OCI-LY7 (cell line): ENCODE measurements at regions not wholly inside any gene's neighbourhood (a gene's known extent, or its start where the extent isn't known, plus 50 kb on each side); places are given as distances from the start of the nearest gene placed in this dataset.

ENCODE experiments used
- BruUV-seq: library from RNA; stranded (reverse); fragments of 400-500 nt; replicated peaks from 2 replicates; lab custom pipeline; 2021; lab: Mats Ljungman, UMichigan
- CTCF ChIA-PET: fragments of 300-600 bp; sonication (Branson Sonifier 250); formaldehyde crosslinking; loops from one replicate; lab custom pipeline; 2022; ENCODE audit warnings: antibody characterized with exemption; ENCODE audit not compliant: unreplicated experiment; lab: Charles Lee
- POLR2A ChIA-PET: fragments of 300-600 bp; sonication (Branson Sonifier 250); formaldehyde crosslinking; loops from one replicate; lab custom pipeline; 2022; ENCODE audit warnings: antibody characterized with exemption; lab: Charles Lee
- DNase-seq: peaks from one replicate; pipeline ENCODE4 v3.0.0-alpha.2; 2015; ENCODE audit warnings: low spot score
- H2AFZ ChIP-seq: fragments of 200-600 bp; sonication (generic), shearing (Covaris generic); 2 replicates; pipeline ENCODE4 v1.6.1; 2014; ENCODE audit warnings: mild to moderate bottlenecking, antibody characterized with exemption, low read length, moderate library complexity
- H3K27ac ChIP-seq: fragments of 200-600 bp; sonication (generic); 2 replicates; pipeline ENCODE4 v1.5.1; 2014; ENCODE audit warnings: mixed run types, low read depth, mild to moderate bottlenecking, moderate library complexity, low read length, inconsistent platforms; ENCODE audit not compliant: poor library complexity, severe bottlenecking
- H3K36me3 ChIP-seq: fragments of 200-600 bp; sonication (generic); 2 replicates; pipeline ENCODE4 v1.6.1; 2014; ENCODE audit warnings: mild to moderate bottlenecking, antibody characterized with exemption, low read length, moderate library complexity, mixed read lengths; ENCODE audit not compliant: insufficient read depth
- H3K4me1 ChIP-seq: fragments of 200-600 bp; sonication (generic); 2 replicates; pipeline ENCODE4 v1.5.1; 2014; ENCODE audit warnings: mild to moderate bottlenecking, low read length; ENCODE audit not compliant: insufficient read depth, poor library complexity, severe bottlenecking
- H3K4me2 ChIP-seq: fragments of 200-600 bp; sonication (generic); 2 replicates; pipeline ENCODE4 v1.6.1; 2014; ENCODE audit warnings: mild to moderate bottlenecking, low read length
- H3K4me3 ChIP-seq: fragments of 200-600 bp; sonication (generic); 2 replicates; pipeline ENCODE4 v1.5.1; 2014; ENCODE audit warnings: mild to moderate bottlenecking, low read depth, low read length; ENCODE audit not compliant: poor library complexity, severe bottlenecking
- H3K79me2 ChIP-seq: fragments of 200-600 bp; sonication (generic); 2 replicates; pipeline ENCODE4 v1.6.1; 2016; ENCODE audit warnings: low read depth, mild to moderate bottlenecking, low read length, moderate library complexity, mixed read lengths; ENCODE audit not compliant: insufficient read depth
- H3K9me2 ChIP-seq: fragments of 200-600 bp; sonication (generic); 2 replicates; pipeline ENCODE4 v1.6.1; 2016; ENCODE audit warnings: mild to moderate bottlenecking, low read length, mixed read lengths; ENCODE audit not compliant: insufficient read depth
- H3K9me3 ChIP-seq: fragments of 200-600 bp; sonication (generic); 2 replicates; pipeline ENCODE4 v1.6.1; 2014; ENCODE audit warnings: mild to moderate bottlenecking, mixed run types, low read length, mixed read lengths
- H4K20me1 ChIP-seq: fragments of 200-600 bp; sonication (generic); 2 replicates; pipeline ENCODE4 v1.6.1; 2014; ENCODE audit warnings: mild to moderate bottlenecking, antibody characterized with exemption, low read length, moderate library complexity, mixed read lengths; ENCODE audit not compliant: insufficient read depth
- CTCF ChIP-seq: fragments of 200-600 bp; sonication (generic); conservative IDR thresholded peaks from 2 replicates; pipeline ENCODE4 v1.5.1; 2014; ENCODE audit warnings: mild to moderate bottlenecking, antibody characterized with exemption, low read length, moderate library complexity, mixed read lengths
- EZH2phosphoT487 ChIP-seq: fragments of 200-600 bp; sonication (generic); IDR thresholded peaks from 2 replicates; pipeline ENCODE4 v1.6.1; 2018; ENCODE audit warnings: low read depth, borderline replicate concordance, mild to moderate bottlenecking, mixed run types, antibody characterized with exemption, low read length, moderate library complexity, mixed read lengths
- intact Hi-C: fragments of 100-400 bp; cut with micrococcal nuclease; formaldehyde crosslinking; loops from one replicate; pipeline ENCODE4 v1.10.0; 2022; ENCODE audit not compliant: unreplicated experiment

GRCh38 chr16:80230328-80231120 lies 310.3 kb upstream of the DYNLRB2 start:
- Histone ChIP-seq H3K4me1 (no peaks in the 10 kb centered on the region), H3K9me2 (no peaks in the 10 kb centered on the region), H3K36me3 (no peaks in the 10 kb centered on the region), H3K79me2 (no peaks in the 10 kb centered on the region), H3K9me3 (no peaks in the 10 kb centered on the region), H3K4me3 (no peak overlapping the region), H3K27ac (no peak overlapping the region), H2AFZ (no peak overlapping the region), H3K4me2 (no peak overlapping the region), H4K20me1 (no peaks in the 10 kb centered on the region)
- no peak for TF ChIP-seq CTCF
- no peak for TF ChIP-seq EZH2phosphoT487
- no TSS peak for BruUV-seq
- DNase-seq: no peak
- intact Hi-C loops: no loop called here
- CTCF ChIA-PET: no interaction called here
- POLR2A ChIA-PET: interaction anchor here (0.7 kb wide), 2 partner anchors 349 to 957 kb away, joined by 3 read pairs; no protein-coding TSS in a partner anchor

GRCh38 chr16:80226499-80226898 lies 314.3 kb upstream of the DYNLRB2 start:
- Histone ChIP-seq H3K4me2 (no peak overlapping the region), H3K9me3 (no peaks in the 10 kb centered on the region), H3K79me2 (no peaks in the 10 kb centered on the region), H4K20me1 (no peaks in the 10 kb centered on the region), H3K4me3 (no peak overlapping the region), H3K4me1 (no peaks in the 10 kb centered on the region), H3K9me2 (no peaks in the 10 kb centered on the region), H2AFZ (no peak overlapping the region), H3K36me3 (no peaks in the 10 kb centered on the region), H3K27ac (no peak overlapping the region)
- intact Hi-C loops: no loop called here
- POLR2A ChIA-PET: no interaction called here
- TF ChIP-seq CTCF: no peak
- TF ChIP-seq EZH2phosphoT487: no peak
- CTCF ChIA-PET: no interaction called here
- no TSS peak for BruUV-seq
- no peak for DNase-seq

GRCh38 chr16:80210787-80211186 lies 330.0 kb upstream of the DYNLRB2 start:
- no peak overlapping the region for H3K4me2 ChIP-seq
- no peaks in the 10 kb centered on the region for H3K79me2 ChIP-seq
- H3K9me3 ChIP-seq: no peaks in the 10 kb centered on the region
- CTCF ChIA-PET: no interaction called here
- POLR2A ChIA-PET: no interaction called here
- H4K20me1 ChIP-seq: no peaks in the 10 kb centered on the region
- H2AFZ ChIP-seq: no peak overlapping the region
- no TSS peak for BruUV-seq
- TF ChIP-seq EZH2phosphoT487 (no peak), CTCF (no peak)
- no peak for DNase-seq
- intact Hi-C loops: no loop called here
- no peaks in the 10 kb centered on the region for H3K9me2 ChIP-seq
- no peak overlapping the region for H3K4me3 ChIP-seq
- no peak overlapping the region for H3K27ac ChIP-seq
- H3K4me1 ChIP-seq: no peaks in the 10 kb centered on the region
- H3K36me3 ChIP-seq: no peaks in the 10 kb centered on the region
